ENCODE measurements at regions not wholly inside any gene's neighbourhood (a gene's known extent, or its start where the extent isn't known, plus 50 kb on each side); places are given as distances from the start of the nearest gene placed in this dataset.

DNA sequence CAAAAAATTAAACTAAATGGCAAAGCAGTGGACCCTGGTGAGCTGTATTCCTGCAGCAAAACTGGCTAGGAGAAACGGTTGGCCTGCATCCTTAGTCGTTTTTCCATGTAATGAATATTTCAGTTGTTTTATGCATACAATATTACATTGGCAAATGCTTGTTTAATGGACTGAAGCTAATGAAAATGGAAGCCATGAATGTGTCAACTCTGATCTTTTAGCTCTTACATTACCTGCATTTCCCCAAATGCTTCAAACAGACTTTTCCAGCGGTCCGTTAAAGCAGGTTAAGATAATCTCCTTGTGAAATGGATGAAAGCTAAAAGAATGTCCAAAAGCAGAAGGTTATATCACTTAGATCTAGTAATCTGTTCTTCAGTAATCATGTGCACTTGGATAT is 686.3 kb upstream of the SETBP1 start:
- TF ChIP-seq, protein P1, sequence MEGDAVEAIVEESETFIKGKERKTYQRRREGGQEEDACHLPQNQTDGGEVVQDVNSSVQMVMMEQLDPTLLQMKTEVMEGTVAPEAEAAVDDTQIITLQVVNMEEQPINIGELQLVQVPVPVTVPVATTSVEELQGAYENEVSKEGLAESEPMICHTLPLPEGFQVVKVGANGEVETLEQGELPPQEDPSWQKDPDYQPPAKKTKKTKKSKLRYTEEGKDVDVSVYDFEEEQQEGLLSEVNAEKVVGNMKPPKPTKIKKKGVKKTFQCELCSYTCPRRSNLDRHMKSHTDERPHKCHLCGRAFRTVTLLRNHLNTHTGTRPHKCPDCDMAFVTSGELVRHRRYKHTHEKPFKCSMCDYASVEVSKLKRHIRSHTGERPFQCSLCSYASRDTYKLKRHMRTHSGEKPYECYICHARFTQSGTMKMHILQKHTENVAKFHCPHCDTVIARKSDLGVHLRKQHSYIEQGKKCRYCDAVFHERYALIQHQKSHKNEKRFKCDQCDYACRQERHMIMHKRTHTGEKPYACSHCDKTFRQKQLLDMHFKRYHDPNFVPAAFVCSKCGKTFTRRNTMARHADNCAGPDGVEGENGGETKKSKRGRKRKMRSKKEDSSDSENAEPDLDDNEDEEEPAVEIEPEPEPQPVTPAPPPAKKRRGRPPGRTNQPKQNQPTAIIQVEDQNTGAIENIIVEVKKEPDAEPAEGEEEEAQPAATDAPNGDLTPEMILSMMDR (IDR thresholded peaks at IDR 0.05; ENCODE audit: borderline replicate concordance, control extremely low read depth, extremely low read depth, insufficient read depth, missing control alignments), result no peak
- in situ Hi-C loops (cut with MboI; ENCODE audit: low sequenced_read_pairs, unreplicated experiment), result no loop called here
- DNase-seq (ENCODE audit: low spot score), result no peak

DNA sequence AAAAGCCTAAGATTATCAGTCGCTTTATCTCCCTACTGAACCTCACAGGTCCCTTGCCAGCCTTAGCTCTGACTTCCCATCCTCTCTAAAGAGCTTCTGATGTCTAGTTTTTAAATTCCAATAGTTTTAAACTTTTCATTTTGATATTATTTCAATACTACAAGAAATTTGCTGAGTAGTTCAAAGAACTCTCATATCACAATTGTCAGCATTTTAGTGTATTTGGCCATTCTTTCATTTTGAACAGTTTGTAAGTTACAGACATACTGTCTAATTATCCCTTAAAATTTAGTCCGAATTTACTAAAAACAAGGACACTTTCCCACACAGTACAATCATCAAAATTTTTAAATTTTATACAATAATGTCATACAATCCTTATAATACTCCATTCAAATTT is 666.8 kb upstream of the SETBP1 start:
- in situ Hi-C loops (cut with MboI; ENCODE audit: low sequenced_read_pairs, unreplicated experiment), result no loop called here
- no peak for DNase-seq (ENCODE audit: low spot score)
- TF ChIP-seq, protein P1 (IDR thresholded peaks at IDR 0.05; ENCODE audit: borderline replicate concordance, control extremely low read depth, extremely low read depth, insufficient read depth, missing control alignments), result no peak

DNA sequence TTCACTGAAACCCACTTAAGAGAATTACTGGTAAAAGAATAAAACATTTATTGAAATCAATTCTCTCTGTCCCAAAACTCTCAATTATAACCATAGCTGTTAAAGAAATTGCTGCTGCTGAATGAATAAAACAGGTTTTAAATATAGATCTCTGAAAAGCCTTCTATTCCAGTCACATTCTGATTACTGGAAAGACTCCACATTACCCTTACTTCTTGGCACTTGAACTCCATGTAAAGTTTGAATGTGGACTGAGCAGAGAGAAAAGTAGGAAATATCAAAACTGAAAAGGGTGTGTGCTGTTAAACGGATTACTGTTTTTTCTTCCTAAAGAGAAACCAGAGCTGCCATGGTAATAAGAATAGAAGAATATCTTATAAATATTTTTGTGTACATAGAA is 655.3 kb upstream of the SETBP1 start:
- DNase-seq (ENCODE audit: low spot score), result no peak
- in situ Hi-C loops (cut with MboI; ENCODE audit: low sequenced_read_pairs, unreplicated experiment), result no loop called here
- TF ChIP-seq, protein P1 (IDR thresholded peaks at IDR 0.05; ENCODE audit: borderline replicate concordance, control extremely low read depth, extremely low read depth, insufficient read depth, missing control alignments), result no peak

DNA sequence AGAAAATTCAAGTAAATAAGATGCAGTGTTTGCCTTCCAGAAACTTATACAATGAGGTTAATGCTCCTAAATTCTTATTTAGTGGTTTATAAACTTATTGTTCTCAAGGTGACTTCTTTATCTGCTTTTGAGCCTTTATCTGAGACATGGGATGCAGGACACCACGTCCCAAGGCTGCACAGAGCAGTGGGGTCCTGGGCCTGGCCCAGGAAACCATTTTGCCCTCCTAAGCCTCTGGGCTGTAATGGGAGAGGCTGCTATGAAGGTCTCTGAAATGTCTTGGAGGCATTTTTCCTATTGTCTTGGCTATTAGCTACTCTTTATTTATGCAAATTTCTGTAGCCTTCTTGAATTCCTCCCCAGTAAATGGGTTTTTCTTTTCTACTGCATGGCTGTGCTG is 652.6 kb upstream of the SETBP1 start:
- in situ Hi-C loops (cut with MboI; ENCODE audit: low sequenced_read_pairs, unreplicated experiment), result no loop called here
- DNase-seq (ENCODE audit: low spot score), result no peak

DNA sequence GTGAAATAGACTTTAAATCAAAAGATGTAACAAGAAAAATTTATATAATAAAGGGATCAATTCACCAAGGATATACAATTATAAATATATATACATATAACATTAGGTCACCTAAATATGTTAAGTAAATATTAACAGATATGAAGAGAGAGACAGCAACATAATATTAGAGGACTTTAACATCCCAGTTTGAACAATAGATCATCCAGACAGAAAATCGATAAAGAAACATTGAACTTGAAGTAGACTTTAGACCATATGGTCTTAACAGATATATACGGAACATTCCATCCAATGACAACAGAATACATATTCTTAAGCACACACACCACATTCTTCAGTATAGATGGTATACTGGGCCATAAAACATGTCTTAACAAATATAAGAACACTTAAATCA is 649.6 kb upstream of the SETBP1 start:
- TF ChIP-seq, protein P1 (IDR thresholded peaks at IDR 0.05; ENCODE audit: borderline replicate concordance, control extremely low read depth, extremely low read depth, insufficient read depth, missing control alignments), result no peak
- DNase-seq (ENCODE audit: low spot score), result no peak
- in situ Hi-C loops (cut with MboI; ENCODE audit: low sequenced_read_pairs, unreplicated experiment), result no loop called here

More for the DNA sequence above, 652.6 kb upstream of the SETBP1 start:
- TF ChIP-seq, protein P1 (IDR thresholded peaks at IDR 0.05; ENCODE audit: borderline replicate concordance, control extremely low read depth, extremely low read depth, insufficient read depth, missing control alignments), result no peak

DNA sequence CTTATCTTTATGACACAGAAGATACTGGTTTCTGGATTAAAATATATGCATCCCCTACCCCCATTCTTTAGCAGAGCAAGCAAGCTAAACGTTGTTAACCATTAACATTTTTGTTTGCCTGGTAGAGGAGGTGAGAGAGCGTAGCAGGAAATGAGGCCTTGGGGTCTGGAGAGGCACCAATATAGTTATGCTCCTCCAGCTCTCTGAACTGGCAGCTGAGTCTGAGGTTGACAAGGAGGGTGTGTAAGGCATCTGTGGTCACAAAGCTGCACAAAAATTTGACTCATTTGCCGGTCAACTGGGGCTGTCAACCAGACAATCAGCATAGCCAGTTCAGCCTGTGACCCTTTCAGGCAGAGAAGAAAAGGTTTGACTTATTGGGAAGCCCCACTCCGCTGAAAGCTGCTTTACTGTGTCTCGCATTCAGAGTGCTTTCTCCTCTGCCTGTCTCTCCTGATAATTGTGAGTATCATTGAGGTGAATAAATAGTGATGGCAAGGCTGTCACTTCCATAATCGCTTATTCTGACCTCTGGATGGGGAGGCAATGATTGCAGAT is 647.5 kb upstream of the SETBP1 start:
- TF ChIP-seq, protein P1 (IDR thresholded peaks at IDR 0.05; ENCODE audit: borderline replicate concordance, control extremely low read depth, extremely low read depth, insufficient read depth, missing control alignments), result no peak
- DNase-seq (ENCODE audit: low spot score), result no peak
- in situ Hi-C loops (cut with MboI; ENCODE audit: low sequenced_read_pairs, unreplicated experiment), result no loop called here
